SU-DHL-6 (cell line): ENCODE measurements at regions not wholly inside any gene's neighbourhood (a gene's known extent, or its start where the extent isn't known, plus 50 kb on each side); places are given as distances from the start of the nearest gene placed in this dataset.

Experiments
- H2AFZ ChIP-seq: fragments of 200-600 bp; sonication (generic); 2 replicates; pipeline ENCODE4 v1.6.1; 2014; ENCODE audit warnings: low read depth, mild to moderate bottlenecking, moderate library complexity, mixed read lengths, antibody characterized with exemption, low read length; ENCODE audit not compliant: severe bottlenecking
- H3F3A ChIP-seq: fragments of 200-600 bp; shearing (Covaris generic); 2 replicates; pipeline ENCODE4 v1.6.0; 2016; ENCODE audit warnings: antibody characterized with exemption, mild to moderate bottlenecking; ENCODE audit not compliant: insufficient read depth
- H3K27ac ChIP-seq: fragments of 200-600 bp; sonication (generic); 2 replicates; pipeline ENCODE4 v1.5.1; 2016; ENCODE audit warnings: low read depth, mild to moderate bottlenecking, low read length, moderate library complexity, mixed read lengths
- H3K27me3 ChIP-seq: fragments of 200-600 bp; sonication (generic), shearing (Covaris generic); 2 replicates; pipeline ENCODE4 v1.6.0; 2014; ENCODE audit warnings: mild to moderate bottlenecking, low read length
- H3K36me3 ChIP-seq: fragments of 200-600 bp; sonication (generic); 2 replicates; pipeline ENCODE4 v1.6.1; 2014; ENCODE audit warnings: mild to moderate bottlenecking, low read length, mixed read lengths
- H3K4me2 ChIP-seq: fragments of 300-600, 200-600 bp; shearing (Covaris generic), sonication (generic); 2 replicates; pipeline ENCODE4 v1.6.0; 2014; ENCODE audit warnings: low read length, low read depth, mild to moderate bottlenecking; ENCODE audit not compliant: poor library complexity, severe bottlenecking
- H3K4me3 ChIP-seq: fragments of 200-600 bp; sonication (generic); 2 replicates; pipeline ENCODE4 v1.5.1; 2014; ENCODE audit warnings: antibody characterized with exemption, low read length, mild to moderate bottlenecking, mixed read lengths; ENCODE audit not compliant: insufficient read depth, poor library complexity, severe bottlenecking
- H3K79me2 ChIP-seq: fragments of 200-600 bp; sonication (generic); 2 replicates; pipeline ENCODE4 v1.6.1; 2014; ENCODE audit warnings: mild to moderate bottlenecking, low read length, moderate library complexity; ENCODE audit not compliant: insufficient read depth
- H3K9ac ChIP-seq: fragments of 200-600 bp; sonication (generic); 2 replicates; pipeline ENCODE4 v1.7.0; 2014; ENCODE audit warnings: mild to moderate bottlenecking, low read length
- H3K9me2 ChIP-seq: fragments of 200-600 bp; sonication (generic); replicated peaks from 2 replicates; pipeline ENCODE4 v1.6.1; 2014; ENCODE audit warnings: low read length; ENCODE audit not compliant: insufficient read depth
- H3K9me3 ChIP-seq: fragments of 200-600 bp; sonication (generic); 2 replicates; pipeline ENCODE4 v1.6.1; 2014; ENCODE audit warnings: low read length, mixed read lengths; ENCODE audit not compliant: insufficient read depth
- H4K20me1 ChIP-seq: fragments of 200-600 bp; sonication (generic); 2 replicates; pipeline ENCODE4 v1.6.1; 2014; ENCODE audit warnings: low read depth, mild to moderate bottlenecking, antibody characterized with exemption, low read length, moderate library complexity, mixed read lengths
- EZH2phosphoT487 ChIP-seq: fragments of 200-600 bp; sonication (generic), shearing (Covaris generic); conservative IDR thresholded peaks from 2 replicates; pipeline ENCODE4 v1.6.1; 2018; ENCODE audit warnings: mild to moderate bottlenecking, antibody characterized with exemption, low read length, moderate library complexity, mixed read lengths
- TF ChIP-seq, protein P1 (sequence below): fragments of 200-600 bp; sonication (generic); IDR thresholded peaks from one replicate; pipeline ENCODE4 v1.5.1; 2017; ENCODE audit warnings: antibody characterized with exemption, mild to moderate bottlenecking, low read length, moderate library complexity; ENCODE audit not compliant: insufficient read depth, poor library complexity, severe bottlenecking

DNA sequence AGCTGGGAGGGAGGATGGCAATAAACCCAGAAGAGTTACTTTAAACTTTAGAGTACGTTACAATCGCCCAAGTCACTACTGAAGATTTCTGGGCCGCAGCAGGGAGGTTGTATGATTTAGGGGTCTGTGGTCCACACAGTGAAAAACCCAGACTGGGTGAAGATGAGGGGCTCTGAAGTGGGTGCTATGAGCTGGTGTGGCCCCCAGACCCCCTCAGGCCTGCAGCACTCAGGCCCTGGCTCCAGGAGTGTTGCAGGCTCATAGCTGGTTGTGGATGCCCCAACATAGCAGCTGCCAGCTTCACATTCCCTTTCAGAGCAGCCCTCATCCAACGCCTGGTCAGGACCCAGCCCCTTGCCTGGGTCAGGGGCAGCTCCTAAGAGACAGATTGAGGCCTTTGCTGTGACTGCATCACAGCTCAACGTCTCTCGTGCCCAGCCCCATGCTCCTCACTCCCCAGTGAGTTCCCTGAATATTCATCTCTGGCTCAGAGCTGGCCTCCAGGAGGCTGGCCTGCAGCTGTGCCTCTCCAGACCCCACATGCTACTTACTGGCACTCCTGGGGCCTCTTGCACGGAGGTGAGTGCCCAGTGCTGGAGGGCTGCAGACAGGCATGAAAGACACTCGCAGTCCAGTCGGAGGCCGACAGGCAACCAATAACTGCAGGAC lies 94.5 kb upstream of the MYCN start:
- no peak overlapping the region for H3K4me2 ChIP-seq
- TF ChIP-seq, protein P1, sequence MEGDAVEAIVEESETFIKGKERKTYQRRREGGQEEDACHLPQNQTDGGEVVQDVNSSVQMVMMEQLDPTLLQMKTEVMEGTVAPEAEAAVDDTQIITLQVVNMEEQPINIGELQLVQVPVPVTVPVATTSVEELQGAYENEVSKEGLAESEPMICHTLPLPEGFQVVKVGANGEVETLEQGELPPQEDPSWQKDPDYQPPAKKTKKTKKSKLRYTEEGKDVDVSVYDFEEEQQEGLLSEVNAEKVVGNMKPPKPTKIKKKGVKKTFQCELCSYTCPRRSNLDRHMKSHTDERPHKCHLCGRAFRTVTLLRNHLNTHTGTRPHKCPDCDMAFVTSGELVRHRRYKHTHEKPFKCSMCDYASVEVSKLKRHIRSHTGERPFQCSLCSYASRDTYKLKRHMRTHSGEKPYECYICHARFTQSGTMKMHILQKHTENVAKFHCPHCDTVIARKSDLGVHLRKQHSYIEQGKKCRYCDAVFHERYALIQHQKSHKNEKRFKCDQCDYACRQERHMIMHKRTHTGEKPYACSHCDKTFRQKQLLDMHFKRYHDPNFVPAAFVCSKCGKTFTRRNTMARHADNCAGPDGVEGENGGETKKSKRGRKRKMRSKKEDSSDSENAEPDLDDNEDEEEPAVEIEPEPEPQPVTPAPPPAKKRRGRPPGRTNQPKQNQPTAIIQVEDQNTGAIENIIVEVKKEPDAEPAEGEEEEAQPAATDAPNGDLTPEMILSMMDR: no peak
- TF ChIP-seq EZH2phosphoT487: no peak
- no peak overlapping the region for H3K27ac ChIP-seq

DNA sequence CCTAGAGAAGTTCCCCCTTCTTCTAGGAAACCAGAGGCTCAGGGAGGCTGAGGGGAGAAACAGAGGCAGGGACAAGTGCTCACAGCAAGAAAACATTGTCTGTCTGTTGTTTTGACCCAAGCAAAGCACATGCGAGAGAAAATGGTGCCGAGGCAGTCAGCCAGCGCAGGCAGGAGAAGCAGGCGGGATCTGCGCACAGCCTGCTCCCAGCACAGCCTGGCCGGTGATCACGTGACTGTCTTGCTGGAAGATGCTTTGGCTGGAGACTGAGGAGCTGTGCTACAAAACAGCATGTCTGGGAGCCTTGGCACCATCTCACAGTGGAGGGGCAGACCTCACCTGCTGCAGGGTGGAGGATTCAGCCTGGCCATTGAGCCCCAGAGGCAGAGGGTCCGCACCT lies 93.7 kb upstream of the MYCN start:
- Histone ChIP-seq H3K4me2 (no peak overlapping the region), H3K36me3 (no peaks in the 10 kb centered on the region), H3F3A (no peaks in the 10 kb centered on the region), H3K9me3 (no peaks in the 10 kb centered on the region), H3K9me2 (no peaks in the 10 kb centered on the region), H3K27me3 (no peaks in the 10 kb centered on the region), H3K9ac (no peak overlapping the region), H2AFZ (no peak overlapping the region), H3K79me2 (no peaks in the 10 kb centered on the region), H3K4me3 (no peak overlapping the region), H3K27ac (no peak overlapping the region), H4K20me1 (no peaks in the 10 kb centered on the region)
- no peak for TF ChIP-seq EZH2phosphoT487
- TF ChIP-seq, protein P1: no peak

More for the DNA sequence above, 94.5 kb upstream of the MYCN start:
- no peak overlapping the region for H2AFZ ChIP-seq
- no peaks in the 10 kb centered on the region for H3K36me3 ChIP-seq
- no peaks in the 10 kb centered on the region for H4K20me1 ChIP-seq
- H3K27me3 ChIP-seq: no peaks in the 10 kb centered on the region
- no peaks in the 10 kb centered on the region for H3F3A ChIP-seq
- no peak overlapping the region for H3K9ac ChIP-seq
- no peaks in the 10 kb centered on the region for H3K9me2 ChIP-seq
- H3K9me3 ChIP-seq: no peaks in the 10 kb centered on the region
- no peaks in the 10 kb centered on the region for H3K79me2 ChIP-seq
- no peak overlapping the region for H3K4me3 ChIP-seq

DNA sequence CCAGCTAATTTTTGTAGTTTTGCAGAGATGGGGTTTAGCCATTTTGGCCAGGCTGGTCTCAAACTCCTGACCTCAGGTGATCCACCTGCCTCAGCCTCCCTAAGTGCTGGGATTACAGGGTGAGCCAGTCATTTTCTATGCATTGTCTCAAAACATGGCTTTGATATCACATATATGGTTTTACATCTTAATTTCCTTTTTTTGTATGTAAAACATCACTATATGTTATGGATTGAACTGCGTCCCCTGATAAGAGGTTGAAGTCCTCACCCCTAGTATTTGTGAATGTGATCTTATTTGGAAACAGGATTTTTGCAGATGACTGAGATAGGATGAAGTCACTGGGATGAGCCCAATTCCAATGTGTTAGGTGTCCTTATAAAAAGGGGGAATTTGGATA lies 89.8 kb upstream of the MYCN start:
- H3K9me2 ChIP-seq: no peaks in the 10 kb centered on the region
- H3K4me2 ChIP-seq: no peak overlapping the region
- H3K9me3 ChIP-seq: no peaks in the 10 kb centered on the region
- no peaks in the 10 kb centered on the region for H3K36me3 ChIP-seq
- H4K20me1 ChIP-seq: no peaks in the 10 kb centered on the region
- no peak overlapping the region for H2AFZ ChIP-seq
- TF ChIP-seq, protein P1: no peak
- TF ChIP-seq EZH2phosphoT487: no peak
- no peaks in the 10 kb centered on the region for H3K79me2 ChIP-seq
- no peaks in the 10 kb centered on the region for H3K27me3 ChIP-seq
- no peaks in the 10 kb centered on the region for H3F3A ChIP-seq
- H3K4me3 ChIP-seq: no peak overlapping the region
- H3K9ac ChIP-seq: no peak overlapping the region
- no peak overlapping the region for H3K27ac ChIP-seq
